GM21515 (cell line): ENCODE measurements at regions not wholly inside any gene's neighbourhood (a gene's known extent, or its start where the extent isn't known, plus 50 kb on each side); places are given as distances from the start of the nearest gene placed in this dataset.

Source experiments
- ATAC-seq: cut with Tn5 transposase; IDR thresholded peaks from one replicate; pipeline ENCODE4 v1.9.1; 2021; ENCODE audit not compliant: unreplicated experiment

- no peak for ATAC-seq
These were observed 444.0 kb upstream of the MGMT start for GRCh38 chr10:129023082-129023481.

DNA sequence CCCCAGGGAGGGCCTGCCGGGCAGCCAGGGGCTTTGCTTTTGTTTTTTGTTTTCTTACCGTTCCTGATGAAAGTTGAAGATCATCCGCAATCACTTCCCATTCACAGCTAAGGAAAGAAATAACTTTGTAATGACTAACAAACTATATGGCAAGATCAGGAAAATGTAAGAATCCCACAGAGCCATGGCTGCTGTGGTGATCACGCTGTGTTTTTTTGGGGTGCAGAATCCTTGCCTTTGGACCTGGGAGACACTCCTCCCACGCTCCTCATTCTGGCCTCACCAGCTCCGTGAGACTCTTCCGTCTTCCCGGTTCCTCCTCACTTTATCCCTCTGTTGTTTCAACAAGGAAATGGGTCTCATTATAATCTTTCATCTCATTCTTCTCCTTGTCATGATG, 443.0 kb upstream of the MGMT start:
- no peak for ATAC-seq

DNA sequence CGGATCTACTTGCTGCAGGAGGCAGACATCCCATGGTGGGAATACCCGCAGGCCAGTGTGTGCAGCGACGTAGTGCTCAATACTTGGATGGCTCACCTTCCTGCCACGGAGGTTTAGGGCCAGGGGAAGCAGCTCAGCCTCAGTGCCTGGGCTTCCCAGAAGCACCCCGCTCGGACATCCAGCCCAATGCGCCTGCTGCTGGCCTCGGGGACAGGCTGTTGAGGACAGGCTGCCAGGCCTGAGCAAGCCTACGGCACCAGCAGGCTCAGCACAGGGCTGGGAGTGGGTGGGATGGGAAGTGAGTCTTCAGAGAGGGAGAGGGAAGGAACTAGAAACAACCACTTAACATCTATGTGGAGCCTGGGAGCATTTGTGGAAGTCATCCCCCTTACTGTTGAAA, 441.3 kb upstream of the MGMT start:
- ATAC-seq = no peak

GRCh38 chr10:129027906-129028305, 439.1 kb upstream of the MGMT start:
- ATAC-seq = no peak

DNA sequence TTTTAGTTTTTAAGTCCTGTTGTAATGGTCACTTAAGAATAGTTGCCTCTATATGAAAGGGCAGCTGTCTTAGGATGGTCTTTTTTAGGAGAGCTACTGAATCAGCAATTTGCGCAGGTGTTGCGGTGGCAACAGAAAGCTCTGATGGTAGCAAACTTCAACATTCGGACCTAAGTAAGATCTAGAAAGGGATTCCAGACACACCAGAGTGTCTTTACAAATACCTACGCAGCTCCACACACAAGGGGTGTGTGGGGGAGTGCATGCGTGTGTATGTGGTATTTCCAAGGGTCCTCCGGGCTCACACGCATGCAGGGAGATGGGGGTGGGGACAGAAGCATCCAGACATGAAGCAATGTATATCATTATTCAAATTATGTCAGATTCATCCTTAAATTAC, 438.6 kb upstream of the MGMT start:
- ATAC-seq = no peak

DNA sequence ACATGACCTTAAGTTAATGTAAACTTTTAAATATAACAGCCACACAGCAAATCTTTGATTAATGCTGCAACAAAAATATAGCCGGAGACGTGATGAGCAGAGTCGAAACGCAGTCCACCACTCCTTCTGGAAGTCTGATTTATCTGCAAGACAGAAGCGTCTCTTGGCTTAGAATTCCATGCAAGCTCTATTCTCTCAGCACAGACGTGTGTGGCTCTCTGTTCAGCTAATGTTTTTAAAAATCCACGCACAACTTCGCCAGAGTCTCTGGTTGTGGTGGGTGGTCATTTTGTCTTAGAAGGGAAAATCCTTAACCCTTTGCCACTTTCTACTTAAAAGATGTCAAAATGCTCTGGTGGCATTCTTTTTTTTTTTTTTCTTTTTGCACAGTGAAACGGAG, 438.0 kb upstream of the MGMT start:
- ATAC-seq = no peak

GRCh38 chr10:129029851-129030602, 437.0 kb upstream of the MGMT start:
- no peak for ATAC-seq

DNA sequence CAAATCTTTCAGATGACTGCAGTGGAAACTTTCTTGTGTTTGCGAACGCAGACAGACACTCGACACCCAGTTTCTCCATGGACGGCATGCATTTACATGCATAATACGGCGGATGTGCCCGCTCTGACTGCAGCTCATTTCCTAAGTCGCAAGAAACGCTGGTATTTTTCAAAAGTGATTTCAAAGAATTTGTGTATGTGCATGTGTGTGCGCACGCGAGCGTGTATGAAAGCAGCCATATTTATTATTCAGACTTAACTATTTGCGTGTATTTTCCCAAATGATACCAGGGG, 436.5 kb upstream of the MGMT start:
- ATAC-seq = no peak

DNA sequence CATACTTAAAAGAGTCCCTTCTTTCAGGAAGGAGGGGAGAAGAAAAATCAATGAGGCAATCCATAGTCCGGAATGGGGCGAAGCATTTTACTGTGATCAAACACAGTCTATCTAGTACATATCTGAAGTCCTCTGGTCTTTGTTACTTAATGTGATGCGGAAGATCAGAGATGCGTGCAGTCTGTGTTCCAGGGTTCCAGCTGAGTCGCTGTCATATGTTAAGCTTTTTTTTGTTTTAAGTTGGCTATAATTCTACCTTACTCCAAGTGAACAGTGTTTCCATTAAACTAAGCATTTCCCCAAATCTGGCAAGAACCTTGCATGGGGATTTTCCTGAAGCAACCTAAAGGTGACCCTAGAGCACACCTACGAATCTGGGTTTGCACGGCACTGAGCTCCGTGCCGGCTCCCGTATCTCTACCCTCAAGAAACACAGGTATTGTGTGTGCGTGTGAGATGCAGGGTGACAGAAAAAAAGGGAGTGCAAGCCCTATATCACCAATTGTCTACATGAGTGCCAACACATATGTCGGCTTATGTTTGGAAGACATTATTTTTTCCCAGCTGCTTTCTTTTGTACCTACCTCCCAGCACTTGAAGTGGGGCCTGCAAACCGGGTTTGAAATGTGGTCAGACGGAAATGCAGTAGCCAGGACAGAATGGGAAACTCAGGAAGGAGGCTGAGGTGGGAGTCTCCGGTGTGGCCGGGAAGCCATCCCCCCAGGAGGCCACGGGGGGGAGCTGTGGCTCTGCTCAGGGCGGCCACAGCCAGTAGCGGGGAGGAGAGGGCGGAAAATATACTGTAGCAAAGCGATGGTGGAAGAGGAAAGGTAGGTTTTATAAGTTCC, 435.8 kb upstream of the MGMT start:
- peak; percentile 77 for ATAC-seq

DNA sequence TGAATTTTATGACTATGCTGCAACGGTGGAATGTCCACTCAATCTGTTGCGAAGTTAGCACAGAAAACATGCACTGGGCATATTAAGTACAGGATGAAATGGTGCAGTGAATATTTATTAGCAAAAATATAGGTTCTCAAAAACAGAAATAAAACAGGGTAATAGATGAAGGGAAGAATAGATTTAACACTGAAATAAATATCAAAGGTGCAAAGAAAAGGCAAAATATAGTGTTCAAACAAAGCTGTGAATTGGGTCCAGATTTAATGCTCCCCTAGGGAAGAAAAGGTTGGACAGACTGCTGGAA, 435.2 kb upstream of the MGMT start:
- no peak for ATAC-seq

DNA sequence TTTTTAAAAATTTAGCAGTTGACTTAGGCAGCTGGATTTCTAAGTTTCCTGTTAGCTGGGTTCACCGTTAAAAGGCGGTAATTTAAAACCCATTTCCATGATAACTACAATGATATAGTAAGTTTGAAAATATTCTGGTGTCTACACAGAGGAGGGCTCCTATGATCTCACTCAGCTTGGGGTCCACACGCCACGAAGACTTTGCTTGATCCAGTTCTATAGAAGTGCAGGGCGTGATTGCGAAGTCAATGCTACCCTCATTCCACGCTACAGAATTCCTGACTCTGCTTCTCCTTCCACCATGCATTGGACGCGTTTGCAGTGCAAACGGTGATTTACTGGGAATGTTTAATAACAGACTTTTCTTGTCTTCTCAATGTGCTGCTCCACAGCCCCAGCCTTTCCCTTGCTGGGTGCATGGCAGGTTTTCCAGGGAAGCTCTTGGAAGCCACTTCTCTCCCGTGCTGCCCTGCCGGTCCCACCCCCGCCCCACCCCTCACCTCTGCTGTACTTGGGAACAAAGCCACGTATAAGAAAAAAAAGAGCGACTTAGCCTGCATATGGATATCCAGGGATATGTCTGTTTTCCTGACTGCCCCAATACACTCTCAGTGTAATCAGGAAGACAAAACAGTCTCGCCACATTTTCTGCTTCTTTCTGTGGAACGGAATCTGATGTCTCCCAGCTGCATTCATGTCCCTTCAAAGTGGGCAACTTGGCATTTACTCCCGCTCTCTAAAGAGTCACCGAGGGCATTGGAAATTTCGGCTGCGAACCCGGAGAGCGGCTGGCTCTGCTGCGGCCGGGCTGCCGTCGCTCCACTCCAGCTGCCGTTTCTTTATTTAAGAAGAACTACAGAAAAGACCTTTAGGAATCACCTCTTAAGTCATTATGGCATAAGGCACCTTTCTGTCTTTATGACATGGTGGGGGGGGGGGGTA, 434.4 kb upstream of the MGMT start:
- ATAC-seq = no peak

GRCh38 chr10:129033340-129033739, 433.7 kb upstream of the MGMT start:
- no peak for ATAC-seq

DNA sequence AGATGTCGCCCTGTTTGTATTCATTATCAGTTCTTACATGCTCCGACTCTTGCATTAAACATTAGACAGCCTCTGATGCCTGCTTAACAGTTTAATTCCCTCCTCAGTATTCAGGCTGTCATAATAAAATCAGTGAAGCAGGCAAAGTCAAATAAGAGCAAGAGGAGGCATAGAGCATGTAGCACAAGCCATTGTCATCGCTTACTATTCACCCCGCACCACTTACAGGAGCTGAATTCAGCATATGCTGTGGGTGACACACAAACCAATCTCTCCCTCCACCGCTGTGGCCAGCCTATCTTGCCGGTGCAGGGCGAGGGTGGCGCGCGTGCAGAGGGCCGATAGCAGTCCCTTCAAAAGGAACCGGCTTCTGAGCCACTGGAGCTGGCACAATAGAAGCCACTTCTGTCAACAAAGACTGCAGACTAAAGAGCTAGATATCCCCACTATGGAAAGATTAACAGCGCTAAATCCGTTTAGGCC, 433.2 kb upstream of the MGMT start:
- ATAC-seq = no peak

- ATAC-seq = no peak
These were observed 431.8 kb upstream of the MGMT start for GRCh38 chr10:129035052-129035827.

- ATAC-seq = no peak
These were observed 428.5 kb upstream of the MGMT start for GRCh38 chr10:129038522-129038921.

- no peak for ATAC-seq
These were observed 427.4 kb upstream of the MGMT start for GRCh38 chr10:129039406-129040370.

- ATAC-seq = no peak
These were observed 426.7 kb upstream of the MGMT start for GRCh38 chr10:129040377-129040776.

DNA sequence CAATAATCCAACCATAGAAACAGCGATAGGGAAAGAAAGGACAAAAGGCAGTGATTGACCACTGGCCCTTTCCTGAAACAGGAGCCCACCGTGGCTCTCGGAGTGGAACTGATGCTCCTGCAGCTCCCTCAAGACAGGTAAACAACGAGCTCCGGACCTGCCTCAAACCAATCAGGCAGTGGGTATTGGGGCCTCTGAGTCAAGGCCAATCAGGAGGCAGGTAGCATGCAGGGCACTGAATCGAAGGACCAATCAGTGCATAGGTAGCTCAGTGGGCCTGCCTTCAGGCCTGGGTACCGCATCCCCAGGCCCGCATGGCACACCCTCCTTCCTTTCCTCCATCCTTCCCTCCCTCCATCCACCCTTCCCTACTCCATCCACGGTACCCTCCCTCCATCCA, 425.1 kb upstream of the MGMT start:
- no peak for ATAC-seq

DNA sequence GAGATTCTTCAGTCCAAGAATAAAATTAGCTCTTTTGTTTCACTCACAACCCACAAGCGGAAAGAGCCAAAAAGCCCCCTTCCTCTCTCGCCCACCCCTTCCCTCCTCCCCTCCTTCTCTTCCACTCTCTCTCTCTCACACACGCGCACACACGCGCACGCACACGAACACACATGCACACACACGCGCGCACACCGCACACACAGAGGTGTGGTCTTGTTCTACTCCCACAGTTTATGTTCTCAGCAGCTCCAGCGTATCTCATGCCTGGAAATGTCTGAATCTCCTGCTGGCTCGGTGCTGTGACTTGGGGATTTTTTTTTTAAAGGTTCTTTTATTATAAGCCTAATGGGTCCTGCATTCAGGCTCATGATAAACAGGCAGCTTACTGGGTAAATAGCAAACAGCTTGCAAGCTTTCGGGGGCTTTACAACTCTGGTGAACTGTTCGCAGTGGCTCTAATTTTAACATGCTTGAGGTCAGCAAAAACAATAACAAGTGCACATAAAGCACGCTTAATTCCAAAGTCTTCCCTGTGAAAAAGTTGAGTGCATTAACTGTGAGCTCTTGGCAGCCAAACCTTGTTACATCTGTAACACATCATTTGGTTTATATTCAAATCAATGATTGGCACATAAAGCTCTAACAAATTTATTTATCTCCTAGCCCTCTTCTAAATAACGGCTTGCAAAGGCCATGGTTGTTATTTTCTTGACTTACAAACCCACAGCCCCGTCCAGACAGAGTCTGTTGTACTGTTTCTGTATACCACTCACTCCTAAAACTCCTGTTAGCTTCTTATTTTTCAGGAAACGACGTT, 424.1 kb upstream of the MGMT start:
- ATAC-seq = no peak
